ENCODE measurements at regions not wholly inside any gene's neighbourhood (a gene's known extent, or its start where the extent isn't known, plus 50 kb on each side); places are given as distances from the start of the nearest gene placed in this dataset.
"Not testable (repeated sequence)": the region's sequence is repeated elsewhere in the genome, so short reads cannot be mapped to it uniquely, and the experiment has no call there.

DNA sequence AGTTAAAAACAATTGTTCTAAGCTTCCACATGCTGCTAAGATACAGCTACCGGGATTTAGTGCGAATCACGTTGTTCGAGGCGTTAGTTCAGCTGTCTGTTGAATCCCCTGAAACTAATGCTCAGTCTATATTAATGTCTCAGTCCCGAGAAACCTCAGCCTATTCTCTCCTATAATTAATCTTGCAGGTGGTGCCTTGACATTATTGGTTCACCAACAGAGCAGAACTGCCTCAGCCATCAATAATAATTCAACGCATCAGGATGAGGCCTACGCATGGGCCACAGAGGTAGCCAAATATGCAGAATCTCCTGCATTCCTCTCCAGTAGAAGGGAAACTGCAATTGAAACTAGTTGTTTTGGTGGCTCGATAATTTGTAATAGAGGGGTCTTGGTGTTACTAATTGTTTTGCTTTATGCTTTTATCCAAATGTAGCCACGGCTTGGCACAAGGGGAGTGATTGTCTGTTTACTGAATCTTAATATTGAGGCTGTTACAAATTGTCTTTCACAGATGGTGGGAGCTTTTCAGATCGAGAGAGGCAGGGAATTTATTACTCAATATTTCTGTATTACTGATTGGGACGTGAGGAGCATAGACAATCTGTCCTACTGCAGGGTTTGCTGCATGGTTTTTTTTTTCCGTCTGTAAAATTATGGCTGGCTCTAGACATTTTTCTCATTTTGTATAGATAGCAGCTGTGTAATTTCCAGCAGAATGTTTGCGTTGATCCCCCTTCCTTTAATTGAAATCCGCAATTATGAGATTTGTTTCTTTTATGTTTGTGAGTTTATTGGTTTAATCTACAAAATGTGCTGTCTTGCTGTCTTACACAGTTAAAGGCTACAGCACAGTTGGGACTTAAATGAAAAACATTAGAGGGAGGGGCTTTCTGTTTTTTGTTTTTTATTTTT is 1036.5 kb upstream of the NOVA1 start:
- DNase-seq: no peak

DNA sequence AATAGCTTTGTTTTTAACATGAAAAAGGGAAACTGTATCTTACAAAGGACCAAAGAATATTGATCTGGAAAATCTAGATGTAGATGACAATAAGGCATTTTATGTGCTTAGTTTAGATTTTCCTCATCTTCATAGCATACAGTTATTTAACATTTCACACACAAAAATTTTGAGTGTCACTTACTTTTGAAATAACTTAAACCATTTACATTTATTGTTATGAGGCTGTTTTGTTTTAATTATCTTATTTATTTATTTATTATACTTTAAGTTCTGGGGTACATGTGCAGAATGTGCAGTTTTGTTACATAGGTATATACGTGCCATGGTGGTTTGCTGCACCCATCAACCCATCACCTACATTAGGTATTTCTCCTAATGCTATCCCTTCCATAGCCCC is 1042.9 kb upstream of the NOVA1 start:
- not testable (repeated sequence) for DNase-seq

DNA sequence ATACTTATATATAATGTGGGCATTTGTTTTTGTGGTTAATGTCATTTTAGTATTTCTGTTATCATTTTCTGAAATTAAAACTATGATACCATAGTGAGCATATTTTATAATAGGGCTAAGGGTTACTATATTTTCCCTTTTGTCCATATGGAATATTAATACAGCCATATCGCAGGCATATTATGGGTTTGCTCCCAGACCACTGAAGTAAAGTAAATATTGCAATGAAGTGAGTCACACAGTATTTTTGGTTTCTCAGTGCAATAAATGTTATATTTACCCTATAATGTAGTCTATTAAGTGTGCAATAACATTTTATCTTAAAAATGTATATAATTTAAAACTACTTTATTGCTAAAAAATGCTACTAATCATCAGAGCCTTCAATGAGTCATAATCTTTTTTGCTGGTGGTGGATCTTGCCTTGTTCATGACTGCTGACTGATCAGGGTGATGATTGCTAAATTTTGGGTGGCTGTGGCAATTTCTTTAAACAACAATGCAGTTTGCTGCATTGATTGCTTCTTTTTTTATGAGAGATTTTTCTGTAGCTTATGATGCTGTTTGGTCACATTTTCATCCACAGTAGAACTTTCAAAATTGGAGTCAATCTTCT is 1044.5 kb upstream of the NOVA1 start:
- DNase-seq: no peak

DNA sequence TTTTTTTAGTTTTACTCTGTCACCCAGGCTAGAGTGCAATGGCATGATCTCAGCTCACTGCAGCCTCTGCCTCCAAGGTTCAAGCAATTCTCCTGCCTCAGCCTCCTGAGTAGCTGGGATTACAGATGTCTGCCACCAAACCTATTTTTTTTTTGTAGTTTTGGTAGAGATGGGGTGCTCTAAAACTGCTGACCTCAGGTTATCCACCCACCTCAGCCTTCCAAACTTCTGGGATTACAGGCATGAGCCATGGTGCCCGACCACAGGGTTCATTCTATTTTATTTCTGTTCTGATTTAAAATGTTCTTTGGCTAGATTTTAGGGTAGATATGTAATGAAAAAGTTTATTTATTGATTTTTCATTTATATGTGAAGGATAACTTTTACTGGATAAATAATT is 1062.8 kb upstream of the NOVA1 start:
- no peak for DNase-seq

GRCh38 chr14:27668531-27668930 is 1070.7 kb upstream of the NOVA1 start:
- no peak for DNase-seq

- no peak for DNase-seq
Observed at GRCh38 chr14:27672047-27672446, 1074.2 kb upstream of the NOVA1 start.

GRCh38 chr14:27672811-27673737 is 1075.2 kb upstream of the NOVA1 start:
- DNase-seq: not testable (repeated sequence)

DNA sequence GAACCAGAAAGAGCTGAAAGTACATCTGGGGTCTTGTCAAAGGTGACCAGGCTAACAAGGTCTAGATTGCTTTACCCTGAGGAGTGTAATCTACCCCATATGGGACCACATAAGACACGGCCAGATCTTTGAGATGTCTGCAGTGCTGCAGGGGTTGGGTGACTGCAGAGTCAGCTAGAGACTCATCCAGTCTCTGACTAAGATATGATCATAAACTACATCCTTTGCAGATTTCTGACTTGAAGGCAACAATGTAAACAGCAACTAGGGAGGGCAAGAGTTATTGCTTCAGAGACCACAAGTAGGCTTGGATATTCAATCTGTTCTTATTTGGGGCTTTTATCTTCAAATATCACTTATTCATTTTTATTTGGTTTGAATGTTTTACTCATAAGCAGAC is 1080.5 kb upstream of the FOXG1 start:
- no peak for DNase-seq

- no peak for DNase-seq
Observed at GRCh38 chr14:27688841-27689444, 1077.6 kb upstream of the FOXG1 start.

DNA sequence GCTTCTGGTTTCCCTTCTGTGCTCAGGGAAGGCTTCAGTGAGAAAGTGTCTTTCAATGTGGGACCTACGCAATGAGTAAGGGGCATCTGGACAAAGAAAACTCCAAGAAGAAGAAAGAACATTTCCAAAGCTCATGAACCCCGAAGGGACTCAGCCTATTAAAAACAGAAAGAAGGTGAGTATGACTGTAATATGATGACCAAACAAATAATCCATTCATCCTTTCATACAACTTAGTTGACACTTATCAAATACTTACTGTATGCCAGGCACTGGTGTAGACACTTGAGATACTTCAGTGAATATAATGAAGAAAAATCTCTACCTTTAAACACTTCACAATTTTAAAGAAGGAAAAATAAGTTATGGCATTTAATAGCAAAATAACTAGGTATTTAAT is 1054.2 kb upstream of the FOXG1 start:
- no peak for DNase-seq

DNA sequence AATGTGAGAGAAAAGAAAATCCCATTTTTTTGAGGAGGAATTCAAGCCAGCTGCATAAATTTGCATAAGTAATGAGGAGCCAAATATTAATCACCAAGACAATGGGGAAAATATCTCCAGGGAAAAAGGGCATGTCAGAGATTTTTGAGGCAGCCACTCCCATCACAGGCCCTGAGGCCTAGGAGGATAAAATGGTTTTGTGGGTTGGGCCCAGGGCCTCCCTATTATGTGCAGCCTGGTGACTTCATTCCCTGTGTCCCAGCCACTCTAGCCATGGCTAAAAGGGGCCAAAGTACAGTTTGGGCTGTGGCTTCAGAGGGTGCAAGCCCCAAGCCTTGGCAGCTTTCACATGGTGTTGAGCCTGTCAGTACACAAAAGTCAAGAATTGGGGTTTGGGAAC is 1051.0 kb upstream of the FOXG1 start:
- DNase-seq: no peak

GRCh38 chr14:27721760-27722159 is 1044.8 kb upstream of the FOXG1 start:
- DNase-seq: no peak

DNA sequence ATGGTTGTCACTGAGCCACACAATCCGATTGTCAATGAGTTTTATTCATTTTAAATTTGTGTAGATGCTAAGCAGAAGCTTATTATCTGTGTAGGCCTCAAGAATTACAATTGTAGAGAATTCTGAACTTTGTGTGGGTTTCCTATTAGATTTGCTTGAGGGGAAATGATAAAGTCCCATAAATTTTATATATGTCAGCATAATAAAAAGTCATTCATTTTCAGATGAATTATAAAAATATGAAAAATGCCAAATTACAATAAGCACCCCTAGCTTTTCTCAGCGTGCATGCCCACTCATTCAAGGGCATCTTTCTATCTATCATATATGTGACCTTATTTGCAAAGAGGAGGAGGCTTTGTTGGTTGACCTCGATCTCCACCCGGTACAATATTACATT is 1041.1 kb upstream of the FOXG1 start:
- no peak for DNase-seq

GRCh38 chr14:27727251-27727770 is 1039.3 kb upstream of the FOXG1 start:
- DNase-seq: peak; percentile 8

GRCh38 chr14:27730204-27730603 is 1036.4 kb upstream of the FOXG1 start:
- no peak for DNase-seq

DNA sequence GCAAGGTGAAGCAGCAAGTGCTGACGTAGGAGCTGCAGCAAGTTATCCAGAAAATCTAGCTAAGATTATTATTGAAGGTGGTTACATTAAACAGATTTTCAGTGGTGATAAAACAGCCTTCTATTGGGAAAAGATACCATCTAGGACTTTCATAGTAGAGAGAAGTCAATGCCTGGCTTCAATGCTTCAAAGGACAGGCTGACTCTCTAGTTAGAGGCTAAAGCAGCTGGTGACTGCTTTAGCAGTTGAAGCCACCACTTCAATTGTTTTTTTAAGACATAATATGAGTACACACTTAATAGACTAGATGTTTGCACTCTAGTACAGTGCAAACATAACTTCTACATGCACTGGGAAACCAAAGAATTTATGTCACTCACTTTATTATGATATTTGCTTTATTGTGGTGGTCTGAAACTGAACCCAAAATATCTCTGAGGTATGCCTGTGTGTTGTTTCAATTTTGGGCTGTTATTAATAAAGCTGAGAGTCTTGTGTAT is 1026.9 kb upstream of the FOXG1 start:
- no peak for DNase-seq

- no peak for DNase-seq
Observed at GRCh38 chr14:27750114-27750513, 1016.5 kb upstream of the FOXG1 start.

- not testable (repeated sequence) for DNase-seq
Observed at GRCh38 chr14:27757642-27758041, 1008.9 kb upstream of the FOXG1 start.

- not testable (repeated sequence) for DNase-seq
Observed at GRCh38 chr14:27760367-27760766, 1006.2 kb upstream of the FOXG1 start.

- DNase-seq: not testable (repeated sequence)
Observed at GRCh38 chr14:27799066-27800028, 967.2 kb upstream of the FOXG1 start.
